Smooth muscle cell (in vitro differentiated cells): ENCODE measurements at regions not wholly inside any gene's neighbourhood (a gene's known extent, or its start where the extent isn't known, plus 50 kb on each side); places are given as distances from the start of the nearest gene placed in this dataset.

Source experiments
- DNase-seq: peaks from one replicate; lab custom pipeline; 2025; ENCODE audit not compliant: unreplicated experiment; lab: John Stamatoyannopoulos, UW
- H2AFZ ChIP-seq: fragments of 200-600 bp; sonication (generic); 2 replicates; pipeline ENCODE4 v1.6.0; 2016; ENCODE audit warnings: antibody characterized with exemption, low read depth, mild to moderate bottlenecking
- H3F3A ChIP-seq: fragments of 200-600 bp; sonication (generic); 2 replicates; pipeline ENCODE4 v1.6.0; 2017; ENCODE audit warnings: antibody characterized with exemption, low read depth
- H3K27ac ChIP-seq: fragments of 200-600 bp; sonication (generic); 2 replicates; pipeline ENCODE4 v1.5.1; 2016; ENCODE audit warnings: low read depth, mild to moderate bottlenecking
- H3K27me3 ChIP-seq: fragments of 200-600 bp; sonication (generic); 2 replicates; pipeline ENCODE4 v1.6.1; 2016; ENCODE audit warnings: low read depth, mild to moderate bottlenecking
- H3K36me3 ChIP-seq: fragments of 200-600 bp; sonication (generic); 2 replicates; pipeline ENCODE4 v1.5.1; 2016; ENCODE audit warnings: low read depth
- H3K4me1 ChIP-seq: fragments of 200-600 bp; sonication (generic); 2 replicates; pipeline ENCODE4 v1.5.1; 2016; ENCODE audit warnings: low read depth
- H3K4me2 ChIP-seq: fragments of 200-600 bp; sonication (generic); 2 replicates; pipeline ENCODE4 v1.6.0; 2016; ENCODE audit warnings: mild to moderate bottlenecking
- H3K4me3 ChIP-seq: fragments of 200-600 bp; sonication (generic); 2 replicates; pipeline ENCODE4 v1.5.1; 2016; ENCODE audit warnings: mild to moderate bottlenecking
- H3K79me2 ChIP-seq: fragments of 200-600 bp; sonication (generic); 2 replicates; pipeline ENCODE4 v1.6.0; 2016; ENCODE audit warnings: low read depth, mild to moderate bottlenecking
- H3K9ac ChIP-seq: fragments of 200-600 bp; sonication (generic); 2 replicates; pipeline ENCODE4 v1.6.0; 2016; ENCODE audit warnings: low read depth
- H3K9me3 ChIP-seq: fragments of 200-600 bp; sonication (generic); replicated peaks from 2 replicates; pipeline ENCODE4 v1.5.1; 2016; ENCODE audit warnings: low read depth
- H4K20me1 ChIP-seq: fragments of 200-600 bp; sonication (generic); 2 replicates; pipeline ENCODE4 v1.6.0; 2016; ENCODE audit warnings: low read depth
- CTCF ChIP-seq: fragments of 200-600 bp; sonication (generic); IDR thresholded peaks from 2 replicates; pipeline ENCODE4 v1.5.1; 2017; ENCODE audit warnings: borderline replicate concordance, mild to moderate bottlenecking, antibody characterized with exemption; ENCODE audit not compliant: insufficient read depth, poor library complexity, severe bottlenecking
- WGBS: methylation state at CpG from one replicate; pipeline ENCODE4 v1.1.7; 2016; ENCODE audit warnings: low lambda C conversion rate; 5-methylcytosine and 5-hydroxymethylcytosine counted together

- no peak overlapping the region for H3K4me3 ChIP-seq
- no peaks in the 10 kb centered on the region for H3K9me3 ChIP-seq
- H3F3A ChIP-seq, result no peaks in the 10 kb centered on the region
- no peak overlapping the region for H3K27ac ChIP-seq
- no peak for DNase-seq
- no peaks in the 10 kb centered on the region for H3K36me3 ChIP-seq
- TF ChIP-seq CTCF, result no peak
- H3K79me2 ChIP-seq, result no peaks in the 10 kb centered on the region
- H4K20me1 ChIP-seq, result no peaks in the 10 kb centered on the region
- WGBS, result 92% methylated on average over 3 of the region's 3 CpGs
- H3K9ac ChIP-seq, result no peak overlapping the region
- H3K27me3 ChIP-seq, result no peaks in the 10 kb centered on the region
- H3K4me1 ChIP-seq, result no peaks in the 10 kb centered on the region
- no peak overlapping the region for H2AFZ ChIP-seq
- H3K4me2 ChIP-seq, result no peak overlapping the region
These were observed 640.7 kb upstream of the CRIM1 start for GRCh38 chr2:35714883-35715282.

GRCh38 chr2:35708411-35708923 lies 647.1 kb upstream of the CRIM1 start:
- no peaks in the 10 kb centered on the region for H4K20me1 ChIP-seq
- no peaks in the 10 kb centered on the region for H3K27me3 ChIP-seq
- H2AFZ ChIP-seq, result no peak overlapping the region
- H3K4me1 ChIP-seq, result no peaks in the 10 kb centered on the region
- DNase-seq, result no peak
- H3K27ac ChIP-seq, result no peak overlapping the region
- H3K4me2 ChIP-seq, result no peak overlapping the region
- WGBS, result 91% methylated on average over 2 of the region's 2 CpGs
- H3K4me3 ChIP-seq, result no peak overlapping the region
- no peaks in the 10 kb centered on the region for H3K36me3 ChIP-seq
- no peak for TF ChIP-seq CTCF
- H3F3A ChIP-seq, result no peaks in the 10 kb centered on the region
- no peak overlapping the region for H3K9ac ChIP-seq
- H3K9me3 ChIP-seq, result no peaks in the 10 kb centered on the region
- H3K79me2 ChIP-seq, result no peaks in the 10 kb centered on the region

- 63% methylated on average over 4 of the region's 4 CpGs for WGBS
- Histone ChIP-seq H3K27ac (no peak overlapping the region), H3K27me3 (no peaks in the 10 kb centered on the region), H3K79me2 (no peaks in the 10 kb centered on the region), H3K9me3 (no peaks in the 10 kb centered on the region), H3K4me1 (no peaks in the 10 kb centered on the region), H3K36me3 (no peaks in the 10 kb centered on the region), H3K9ac (no peak overlapping the region), H3K4me3 (no peak overlapping the region), H2AFZ (no peak overlapping the region), H3F3A (no peaks in the 10 kb centered on the region), H4K20me1 (no peaks in the 10 kb centered on the region), H3K4me2 (no peak overlapping the region)
- no peak for TF ChIP-seq CTCF
- DNase-seq, result no peak
These were observed 667.3 kb upstream of the CRIM1 start for GRCh38 chr2:35688309-35688708.

GRCh38 chr2:35651688-35652323 lies 703.8 kb upstream of the CRIM1 start:
- H3K36me3 ChIP-seq, result no peaks in the 10 kb centered on the region
- H3K9ac ChIP-seq, result no peak overlapping the region
- H3K27ac ChIP-seq, result no peak overlapping the region
- H3K27me3 ChIP-seq, result no peaks in the 10 kb centered on the region
- no peaks in the 10 kb centered on the region for H3K9me3 ChIP-seq
- H3K4me1 ChIP-seq, result no peaks in the 10 kb centered on the region
- no peak for TF ChIP-seq CTCF
- no peak overlapping the region for H3K4me3 ChIP-seq
- H3K4me2 ChIP-seq, result no peak overlapping the region
- H2AFZ ChIP-seq, result no peak overlapping the region
- no peak for DNase-seq
- WGBS, result 85% methylated on average over 2 of the region's 2 CpGs
- no peaks in the 10 kb centered on the region for H4K20me1 ChIP-seq
- no peaks in the 10 kb centered on the region for H3F3A ChIP-seq
- H3K79me2 ChIP-seq, result no peaks in the 10 kb centered on the region
